ENCODE measurements at regions not wholly inside any gene's neighbourhood (a gene's known extent, or its start where the extent isn't known, plus 50 kb on each side); places are given as distances from the start of the nearest gene placed in this dataset.

DNA sequence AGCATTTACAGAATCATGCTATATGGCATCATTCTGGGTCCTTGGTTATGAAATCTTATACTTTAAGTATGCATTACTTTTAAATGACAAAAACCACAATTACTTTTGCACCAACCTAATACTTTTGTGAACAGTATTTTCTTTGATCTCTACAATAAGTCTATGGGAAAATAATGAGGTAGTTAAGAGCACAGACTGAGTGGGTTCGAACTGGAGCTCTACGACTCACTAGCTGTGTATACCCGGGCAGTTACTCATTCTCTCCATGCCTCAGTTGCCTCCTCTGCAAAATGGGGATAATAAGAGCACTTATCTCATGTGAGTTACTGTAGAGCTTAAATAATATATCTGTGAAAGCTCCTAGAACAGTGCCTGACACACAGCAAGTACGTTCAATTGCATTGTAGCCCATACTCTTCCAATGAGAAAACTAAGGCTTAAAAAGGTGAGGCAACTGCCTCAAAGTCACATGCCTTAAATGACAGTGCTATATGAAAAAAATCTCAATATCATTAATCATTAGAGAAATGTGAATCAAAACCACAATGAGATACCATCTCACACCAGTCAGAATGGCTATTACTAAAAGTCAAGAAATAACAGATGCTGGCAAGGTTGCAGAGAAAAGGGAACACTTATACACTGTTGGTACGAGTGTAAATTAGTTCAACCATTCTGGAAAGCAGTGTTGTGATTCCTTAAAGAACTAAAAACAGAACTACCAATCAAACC, 151.5 kb downstream of the CHIC2 start:
- WGBS, 2 donors, result 83 to 89% methylated on average over 5 of the region's 5 CpGs
- H3K27ac ChIP-seq (ENCODE audit: low read depth in 2 of 2, low read length in 1 of 2), result no peak overlapping the region
- H3K4me1 ChIP-seq (ENCODE audit: control insufficient read depth in 2 of 2, insufficient read depth in 2 of 2, low read length in 1 of 2), result peaks cover 2 to 11% of the 10 kb centered on the region in 2 donors
- no peaks in the 10 kb centered on the region for H3K27me3 ChIP-seq (ENCODE audit: control insufficient read depth in 1 of 2, insufficient read depth in 2 of 2, low read length in 2 of 2)
- H3K9me3 ChIP-seq (ENCODE audit: control insufficient read depth in 2 of 2, insufficient read depth in 1 of 2, low read depth in 1 of 2, low read length in 1 of 2), result no peaks in the 10 kb centered on the region
- no peaks in the 10 kb centered on the region for H3K36me3 ChIP-seq (ENCODE audit: control insufficient read depth in 2 of 2, insufficient read depth in 2 of 2, low read length in 1 of 2)
- no peak overlapping the region for H3K4me3 ChIP-seq (ENCODE audit: low read depth in 1 of 2, low read length in 2 of 2)

DNA sequence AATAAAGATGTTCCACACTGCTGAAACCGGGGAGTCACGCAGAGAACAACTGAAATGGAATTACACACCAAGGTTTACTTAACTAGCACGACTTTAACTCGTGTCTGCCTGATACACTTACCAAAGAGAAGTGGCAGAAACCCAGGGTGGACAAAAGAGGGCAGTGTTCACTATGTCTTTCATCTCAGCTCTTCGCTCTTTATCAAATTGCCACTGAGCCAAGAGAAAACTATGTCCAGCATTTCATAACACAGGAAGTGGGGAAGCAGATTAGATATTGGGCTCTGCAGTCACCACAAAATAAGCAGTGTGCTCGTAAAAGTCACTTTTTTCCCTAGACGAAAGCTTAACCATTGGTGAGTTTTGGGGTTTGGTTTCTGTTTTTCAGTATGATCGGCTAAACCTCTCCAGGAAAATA, 155.7 kb downstream of the CHIC2 start:
- no peaks in the 10 kb centered on the region for H3K36me3 ChIP-seq (ENCODE audit: control insufficient read depth in 2 of 2, insufficient read depth in 2 of 2, low read length in 1 of 2)
- peak overlapping the region; percentile 11 for H3K27ac ChIP-seq (ENCODE audit: low read depth in 2 of 2, low read length in 1 of 2)
- H3K9me3 ChIP-seq (ENCODE audit: control insufficient read depth in 2 of 2, insufficient read depth in 1 of 2, low read depth in 1 of 2, low read length in 1 of 2), result no peaks in the 10 kb centered on the region
- peaks cover 0 to 2% of the 10 kb centered on the region in 2 donors for H3K4me1 ChIP-seq (ENCODE audit: control insufficient read depth in 2 of 2, insufficient read depth in 2 of 2, low read length in 1 of 2)
- WGBS, 2 donors, result 8 to 14% methylated on average over 8 of the region's 8 CpGs
- H3K4me3 ChIP-seq (ENCODE audit: low read depth in 1 of 2, low read length in 2 of 2), result no peak overlapping the region
- H3K27me3 ChIP-seq (ENCODE audit: control insufficient read depth in 1 of 2, insufficient read depth in 2 of 2, low read length in 2 of 2), result no peaks in the 10 kb centered on the region

DNA sequence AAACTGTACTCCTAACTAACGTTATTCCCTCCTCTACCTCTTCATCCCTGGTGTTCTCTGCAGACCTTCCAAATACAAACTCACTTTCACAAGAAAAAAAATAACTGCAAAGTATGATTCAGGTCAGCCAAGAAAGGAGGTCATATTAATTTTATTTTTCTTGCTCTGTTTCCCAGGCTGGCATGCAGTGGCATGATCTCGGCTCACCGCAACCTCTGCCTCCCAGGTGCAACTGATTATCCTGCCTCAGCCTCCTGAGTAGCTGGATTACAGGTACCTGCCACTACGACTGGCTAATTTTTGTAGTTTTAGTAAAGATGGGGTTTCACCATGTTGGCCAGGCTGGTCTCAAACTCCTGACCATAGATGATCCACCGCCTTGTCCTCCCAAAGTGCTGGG, 156.6 kb downstream of the CHIC2 start:
- no peak overlapping the region for H3K27ac ChIP-seq (ENCODE audit: low read depth in 2 of 2, low read length in 1 of 2)
- 44 to 59% methylated on average over 5 of the region's 5 CpGs for WGBS, 2 donors

DNA sequence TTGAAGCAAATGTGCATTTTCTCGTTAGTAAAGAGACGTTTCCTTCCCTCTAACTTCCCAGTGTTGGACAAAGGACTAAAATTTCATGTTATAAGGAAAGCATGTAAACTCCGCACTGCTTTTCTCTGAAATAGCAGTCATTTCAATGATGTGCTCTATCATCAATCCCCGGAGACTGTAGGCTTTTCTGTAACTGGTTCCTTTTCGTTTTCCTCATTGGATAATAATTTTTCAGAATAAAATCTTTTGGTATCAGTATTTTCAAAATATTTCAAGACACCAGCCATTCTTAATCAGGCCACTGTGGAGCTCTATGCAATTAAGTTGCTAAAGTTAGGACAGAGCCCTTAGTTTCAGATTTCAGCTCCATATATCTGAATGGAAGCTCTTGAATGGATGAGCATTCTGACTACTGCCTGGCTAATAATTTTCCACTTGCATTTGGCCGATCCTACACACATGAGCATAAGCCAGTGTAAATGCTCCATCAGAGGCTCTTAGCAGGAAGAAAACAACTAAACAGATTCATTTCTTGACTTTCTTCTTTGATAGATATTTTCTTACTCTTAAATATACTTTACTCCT, 157.7 kb downstream of the CHIC2 start:
- no peaks in the 10 kb centered on the region for H3K36me3 ChIP-seq (ENCODE audit: control insufficient read depth in 2 of 2, insufficient read depth in 2 of 2, low read length in 1 of 2)
- WGBS, 2 donors, result 59 to 62% methylated on average over 6 of the region's 6 CpGs
- peaks cover 0 to 2% of the 10 kb centered on the region in 2 donors for H3K4me1 ChIP-seq (ENCODE audit: control insufficient read depth in 2 of 2, insufficient read depth in 2 of 2, low read length in 1 of 2)
- H3K4me3 ChIP-seq (ENCODE audit: low read depth in 1 of 2, low read length in 2 of 2), result no peak overlapping the region
- no peak overlapping the region for H3K27ac ChIP-seq (ENCODE audit: low read depth in 2 of 2, low read length in 1 of 2)
- H3K9me3 ChIP-seq (ENCODE audit: control insufficient read depth in 2 of 2, insufficient read depth in 1 of 2, low read depth in 1 of 2, low read length in 1 of 2), result no peaks in the 10 kb centered on the region
- H3K27me3 ChIP-seq (ENCODE audit: control insufficient read depth in 1 of 2, insufficient read depth in 2 of 2, low read length in 2 of 2), result no peaks in the 10 kb centered on the region

More for the DNA sequence above, 156.6 kb downstream of the CHIC2 start:
- Histone ChIP-seq H3K9me3 (ENCODE audit: control insufficient read depth in 2 of 2, insufficient read depth in 1 of 2, low read depth in 1 of 2, low read length in 1 of 2) (no peaks in the 10 kb centered on the region), H3K4me3 (ENCODE audit: low read depth in 1 of 2, low read length in 2 of 2) (no peak overlapping the region), H3K36me3 (ENCODE audit: control insufficient read depth in 2 of 2, insufficient read depth in 2 of 2, low read length in 1 of 2) (no peaks in the 10 kb centered on the region), H3K4me1 (ENCODE audit: control insufficient read depth in 2 of 2, insufficient read depth in 2 of 2, low read length in 1 of 2) (peaks cover 0 to 2% of the 10 kb centered on the region in 2 donors), H3K27me3 (ENCODE audit: control insufficient read depth in 1 of 2, insufficient read depth in 2 of 2, low read length in 2 of 2) (no peaks in the 10 kb centered on the region)

DNA sequence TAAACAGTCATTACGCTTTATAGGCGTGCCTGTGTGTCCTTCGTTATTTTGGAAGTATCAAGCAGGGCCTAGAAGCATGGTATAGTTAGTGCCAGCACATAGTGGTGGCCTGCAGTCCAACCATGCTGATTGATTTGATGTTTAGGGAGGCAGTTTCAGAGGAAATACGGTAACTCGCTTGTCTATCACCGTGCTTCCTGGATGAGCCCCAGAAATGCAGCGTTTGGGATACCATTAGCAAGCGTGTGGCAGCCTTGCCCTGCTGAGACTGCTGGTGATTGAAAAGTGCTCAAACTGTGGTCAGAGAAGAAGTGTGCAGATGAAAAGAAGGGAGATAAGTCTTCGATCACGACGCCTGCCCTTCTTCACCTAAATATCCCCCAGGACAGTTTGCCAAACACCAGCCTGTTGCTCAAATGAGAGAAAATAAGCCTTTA, 158.4 kb downstream of the CHIC2 start:
- WGBS, 2 donors, result 7 to 12% methylated on average over 11 of the region's 11 CpGs
- H3K4me3 ChIP-seq (ENCODE audit: low read depth in 1 of 2, low read length in 2 of 2), result peak overlapping the region; percentile 19 to 31
- H3K27ac ChIP-seq (ENCODE audit: low read depth in 2 of 2, low read length in 1 of 2), result peak overlapping the region; percentile 66 to 71
- no peaks in the 10 kb centered on the region for H3K9me3 ChIP-seq (ENCODE audit: control insufficient read depth in 2 of 2, insufficient read depth in 1 of 2, low read depth in 1 of 2, low read length in 1 of 2)
- H3K4me1 ChIP-seq (ENCODE audit: control insufficient read depth in 2 of 2, insufficient read depth in 2 of 2, low read length in 1 of 2), result peaks cover 0 to 2% of the 10 kb centered on the region in 2 donors
- H3K27me3 ChIP-seq (ENCODE audit: control insufficient read depth in 1 of 2, insufficient read depth in 2 of 2, low read length in 2 of 2), result no peaks in the 10 kb centered on the region
- H3K36me3 ChIP-seq (ENCODE audit: control insufficient read depth in 2 of 2, insufficient read depth in 2 of 2, low read length in 1 of 2), result no peaks in the 10 kb centered on the region

DNA sequence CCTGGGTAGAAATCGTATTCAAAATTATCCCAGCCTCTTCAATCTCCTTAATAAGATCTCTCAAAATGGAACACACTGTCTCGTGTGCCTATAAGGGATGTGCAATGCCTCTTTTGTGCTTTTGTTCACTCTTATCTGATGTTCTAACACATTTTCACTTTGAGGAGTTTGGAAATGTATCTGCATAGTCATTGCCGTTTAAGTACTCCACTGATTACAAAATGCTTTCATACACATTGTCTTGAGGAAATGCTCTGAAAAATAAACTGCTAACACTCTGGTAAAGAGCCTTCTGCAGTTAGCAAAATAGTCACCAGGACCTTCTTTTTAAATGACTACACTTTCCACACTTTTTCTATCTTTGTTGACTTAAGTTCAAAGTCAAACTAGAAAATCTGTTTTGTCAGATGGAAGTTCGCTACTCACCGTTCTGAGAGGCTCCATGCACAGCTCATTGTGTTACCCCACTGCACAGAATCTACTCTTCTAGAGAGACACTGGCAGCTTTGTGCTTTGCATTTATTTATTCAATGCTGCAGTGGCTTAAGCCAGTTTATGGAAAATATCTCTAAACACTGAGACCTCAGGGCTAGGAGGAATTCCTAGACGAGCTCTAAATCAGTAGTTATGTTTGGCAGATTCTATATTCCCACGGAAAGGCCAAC, 159.0 kb downstream of the CHIC2 start:
- Histone ChIP-seq H3K36me3 (ENCODE audit: control insufficient read depth in 2 of 2, insufficient read depth in 2 of 2, low read length in 1 of 2) (no peaks in the 10 kb centered on the region), H3K27me3 (ENCODE audit: control insufficient read depth in 1 of 2, insufficient read depth in 2 of 2, low read length in 2 of 2) (no peaks in the 10 kb centered on the region), H3K4me1 (ENCODE audit: control insufficient read depth in 2 of 2, insufficient read depth in 2 of 2, low read length in 1 of 2) (peaks cover 0 to 2% of the 10 kb centered on the region in 2 donors), H3K9me3 (ENCODE audit: control insufficient read depth in 2 of 2, insufficient read depth in 1 of 2, low read depth in 1 of 2, low read length in 1 of 2) (no peaks in the 10 kb centered on the region), H3K4me3 (ENCODE audit: low read depth in 1 of 2, low read length in 2 of 2) (no peak overlapping the region), H3K27ac (ENCODE audit: low read depth in 2 of 2, low read length in 1 of 2) (no peak overlapping the region)
- 54 to 56% methylated on average over 7 of the region's 7 CpGs for WGBS, 2 donors

DNA sequence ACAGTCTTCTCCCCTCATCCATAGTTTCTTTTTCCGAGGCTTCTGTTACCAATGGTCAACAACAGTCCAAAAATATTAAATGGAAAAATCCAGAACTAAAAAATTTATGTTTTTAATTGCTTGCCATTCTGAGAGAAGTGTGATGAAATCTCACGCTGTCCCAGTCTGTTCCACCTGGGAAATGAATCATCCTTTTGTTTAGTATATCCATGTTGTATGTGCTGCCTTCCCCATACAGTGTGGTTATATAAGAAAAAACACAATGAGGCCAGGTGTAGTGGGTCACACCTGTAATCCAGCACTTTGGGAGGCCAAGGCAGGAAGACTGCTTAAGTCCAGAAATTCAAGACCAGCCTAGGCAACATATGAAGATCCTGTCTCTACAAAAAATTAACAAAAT, 161.6 kb downstream of the CHIC2 start:
- WGBS, 2 donors, result 68 to 74% methylated on average over 2 of the region's 2 CpGs
- Histone ChIP-seq H3K27me3 (ENCODE audit: control insufficient read depth in 1 of 2, insufficient read depth in 2 of 2, low read length in 2 of 2) (no peaks in the 10 kb centered on the region), H3K4me1 (ENCODE audit: control insufficient read depth in 2 of 2, insufficient read depth in 2 of 2, low read length in 1 of 2) (peaks cover 0 to 2% of the 10 kb centered on the region in 2 donors), H3K27ac (ENCODE audit: low read depth in 2 of 2, low read length in 1 of 2) (no peak overlapping the region), H3K36me3 (ENCODE audit: control insufficient read depth in 2 of 2, insufficient read depth in 2 of 2, low read length in 1 of 2) (no peaks in the 10 kb centered on the region), H3K4me3 (ENCODE audit: low read depth in 1 of 2, low read length in 2 of 2) (no peak overlapping the region), H3K9me3 (ENCODE audit: control insufficient read depth in 2 of 2, insufficient read depth in 1 of 2, low read depth in 1 of 2, low read length in 1 of 2) (no peaks in the 10 kb centered on the region)

DNA sequence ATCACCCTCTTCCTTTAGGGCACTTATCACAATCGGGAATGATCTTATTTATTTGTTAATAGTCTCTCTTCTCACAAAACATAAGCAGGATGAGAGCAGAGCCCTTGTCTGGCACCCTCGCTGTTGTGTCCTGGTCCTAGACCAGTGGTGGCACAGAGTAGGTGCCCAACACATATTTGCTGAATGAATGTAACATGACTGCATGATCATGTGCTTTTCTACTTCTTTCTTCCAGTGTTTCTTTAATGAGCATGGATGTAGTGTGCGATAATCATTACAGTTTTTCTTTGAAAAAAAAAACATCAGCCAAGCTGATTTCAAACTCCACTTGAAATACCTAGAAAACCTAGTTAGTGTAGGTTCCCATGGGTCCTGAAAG, 164.1 kb downstream of the CHIC2 start:
- 72 to 73% methylated on average over 3 of the region's 3 CpGs for WGBS, 2 donors
- Histone ChIP-seq H3K4me3 (ENCODE audit: low read depth in 1 of 2, low read length in 2 of 2) (no peak overlapping the region), H3K9me3 (ENCODE audit: control insufficient read depth in 2 of 2, insufficient read depth in 1 of 2, low read depth in 1 of 2, low read length in 1 of 2) (no peaks in the 10 kb centered on the region), H3K36me3 (ENCODE audit: control insufficient read depth in 2 of 2, insufficient read depth in 2 of 2, low read length in 1 of 2) (no peaks in the 10 kb centered on the region), H3K27me3 (ENCODE audit: control insufficient read depth in 1 of 2, insufficient read depth in 2 of 2, low read length in 2 of 2) (no peaks in the 10 kb centered on the region), H3K4me1 (ENCODE audit: control insufficient read depth in 2 of 2, insufficient read depth in 2 of 2, low read length in 1 of 2) (no peaks in the 10 kb centered on the region), H3K27ac (ENCODE audit: low read depth in 2 of 2, low read length in 1 of 2) (no peak overlapping the region)

DNA sequence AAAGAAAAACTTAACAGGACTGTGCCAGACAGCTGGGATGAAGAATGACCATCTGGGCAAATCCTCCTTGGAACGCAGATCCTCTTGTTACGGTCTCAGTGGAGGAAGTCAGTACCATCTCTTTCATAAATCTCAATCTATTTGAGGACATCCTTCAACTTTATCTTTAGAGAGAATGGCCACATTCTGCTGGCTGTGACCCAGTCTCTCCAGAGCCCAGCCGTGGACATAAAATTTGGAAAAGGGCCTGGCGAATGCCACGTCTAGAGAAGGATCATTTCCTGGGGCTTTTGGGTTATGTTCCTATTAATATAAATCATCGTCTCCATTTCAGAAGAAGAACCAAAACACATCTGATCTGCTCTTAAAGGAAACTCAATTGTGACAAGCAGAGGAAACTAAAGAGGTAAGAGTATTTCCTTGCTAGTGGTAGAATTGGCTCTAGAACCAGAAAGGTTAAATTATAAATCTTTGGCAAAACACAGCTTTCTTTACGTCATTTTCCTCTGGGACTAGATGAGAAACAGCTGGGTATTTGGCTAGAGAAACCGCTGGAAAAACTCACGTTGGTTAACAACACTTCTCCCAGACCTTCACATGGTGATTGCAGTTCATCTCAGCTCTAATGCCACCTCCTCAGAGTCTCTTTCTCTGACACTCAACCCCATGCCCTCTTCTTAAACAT, 164.7 kb downstream of the CHIC2 start:
- Histone ChIP-seq H3K4me3 (ENCODE audit: low read depth in 1 of 2, low read length in 2 of 2) (no peak overlapping the region), H3K4me1 (ENCODE audit: control insufficient read depth in 2 of 2, insufficient read depth in 2 of 2, low read length in 1 of 2) (no peaks in the 10 kb centered on the region), H3K9me3 (ENCODE audit: control insufficient read depth in 2 of 2, insufficient read depth in 1 of 2, low read depth in 1 of 2, low read length in 1 of 2) (no peaks in the 10 kb centered on the region), H3K27me3 (ENCODE audit: control insufficient read depth in 1 of 2, insufficient read depth in 2 of 2, low read length in 2 of 2) (no peaks in the 10 kb centered on the region), H3K36me3 (ENCODE audit: control insufficient read depth in 2 of 2, insufficient read depth in 2 of 2, low read length in 1 of 2) (no peaks in the 10 kb centered on the region), H3K27ac (ENCODE audit: low read depth in 2 of 2, low read length in 1 of 2) (no peak overlapping the region)
- 37 to 49% methylated on average over 9 of the region's 9 CpGs for WGBS, 2 donors
